GM12872 (cell line): ENCODE measurements at regions not wholly inside any gene's neighbourhood (a gene's known extent, or its start where the extent isn't known, plus 50 kb on each side); places are given as distances from the start of the nearest gene placed in this dataset.

Experiments
- CTCF ChIP-seq: IDR thresholded peaks from 3 replicates; pipeline ENCODE4 v1.5.1; 2011; ENCODE audit warnings: low read depth, mild to moderate bottlenecking, low read length, moderate library complexity; ENCODE audit not compliant: insufficient read depth

- no peak for TF ChIP-seq CTCF
These were observed 112.1 kb upstream of the TMEM108 start for GRCh38 chr3:132926098-132926497.

DNA sequence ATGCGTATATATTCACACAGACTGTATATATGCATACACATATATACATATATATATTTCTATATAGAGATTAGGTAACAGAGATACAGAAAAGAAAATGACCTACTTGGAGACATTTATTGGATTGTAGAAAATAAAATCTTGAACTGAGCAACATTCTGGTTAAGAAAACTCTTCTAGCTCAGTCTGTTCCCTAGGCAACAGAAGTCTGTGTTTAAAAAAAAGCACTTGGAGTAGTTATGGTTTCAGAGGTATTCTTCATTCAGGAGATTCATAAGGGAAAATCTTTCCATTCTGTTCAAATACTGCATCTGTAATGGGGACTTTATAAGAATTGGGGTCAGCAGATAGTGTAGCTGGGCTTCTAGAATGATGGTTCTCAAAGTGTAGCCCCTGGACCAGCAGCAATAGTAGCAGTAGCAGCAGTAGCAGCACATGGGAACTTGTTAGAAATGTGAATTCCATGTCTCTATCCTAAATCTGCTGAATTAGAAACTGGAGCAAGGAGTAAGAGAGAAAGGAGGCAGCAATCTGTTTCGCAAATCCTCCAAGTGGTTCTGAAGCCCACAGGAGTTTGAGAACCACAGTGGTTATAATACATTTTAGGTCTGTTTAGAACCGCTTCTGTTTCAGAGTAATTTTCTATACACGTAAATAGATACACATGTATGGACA is 112.8 kb upstream of the TMEM108 start:
- TF ChIP-seq CTCF: no peak

DNA sequence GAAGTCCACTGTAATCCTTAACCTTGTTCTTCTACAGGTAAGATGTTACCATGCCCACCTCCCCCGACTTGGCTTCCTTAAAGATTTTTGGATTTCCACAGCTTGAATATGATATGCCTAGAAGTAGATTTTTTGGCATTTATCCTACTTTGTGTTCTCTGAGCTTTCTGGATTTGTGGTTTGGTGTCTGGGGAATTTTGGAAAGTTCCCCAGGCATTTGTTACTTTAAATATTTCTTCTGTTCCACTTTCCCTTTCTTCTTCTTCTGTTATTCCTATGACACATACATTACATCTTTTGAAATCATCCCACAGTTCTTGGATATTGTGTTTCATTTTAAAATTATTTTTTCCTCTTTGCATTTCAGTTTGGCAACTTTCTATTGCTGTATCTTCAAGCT is 122.1 kb upstream of the TMEM108 start:
- no peak for TF ChIP-seq CTCF

DNA sequence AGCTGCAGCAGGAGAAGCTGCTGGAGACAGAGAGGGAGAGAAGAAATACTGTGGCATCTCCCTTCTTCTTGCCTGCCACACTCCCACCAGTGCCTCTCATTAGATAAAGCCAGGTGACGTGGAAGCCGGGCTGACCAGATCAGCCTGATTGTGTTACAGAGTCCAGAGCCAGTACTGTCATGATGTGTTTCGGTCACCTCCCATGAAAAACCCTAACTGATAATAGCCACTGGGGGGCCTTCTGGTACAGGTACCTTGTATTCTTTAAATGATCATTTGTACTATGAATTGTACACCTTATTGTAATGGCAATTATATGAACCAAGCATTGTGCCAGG is 125.8 kb upstream of the TMEM108 start:
- TF ChIP-seq CTCF: no peak

- no peak for TF ChIP-seq CTCF
These were observed 126.3 kb upstream of the TMEM108 start for GRCh38 chr3:132911741-132912415.

- no peak for TF ChIP-seq CTCF
These were observed 130.9 kb upstream of the TMEM108 start for GRCh38 chr3:132907293-132907692.

DNA sequence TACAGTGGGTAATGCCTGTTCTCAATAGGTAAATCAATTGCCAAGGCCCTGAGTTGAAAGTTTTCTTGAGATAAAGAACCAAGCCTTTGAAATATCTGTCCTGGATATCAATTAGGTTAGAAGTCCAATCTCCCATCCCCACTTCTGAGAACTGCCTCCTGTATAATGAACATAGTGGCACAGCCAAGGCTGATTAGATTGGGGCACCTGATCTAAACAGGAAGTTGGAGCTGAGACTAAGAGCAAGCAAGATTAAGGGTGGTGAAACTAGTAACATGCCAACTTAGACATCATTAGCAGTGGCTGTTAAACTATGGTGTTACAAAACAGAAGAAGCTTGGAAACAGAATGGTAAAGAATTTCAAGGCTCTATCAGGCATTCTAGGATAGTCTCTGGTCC is 137.7 kb upstream of the TMEM108 start:
- TF ChIP-seq CTCF: no peak
